GM12892 (cell line): ENCODE measurements at regions not wholly inside any gene's neighbourhood (a gene's known extent, or its start where the extent isn't known, plus 50 kb on each side); places are given as distances from the start of the nearest gene placed in this dataset.

Source experiments
- POLR2A ChIP-seq: IDR thresholded peaks from 2 replicates; pipeline ENCODE4 v1.6.1; 2011; ENCODE audit warnings: low read depth, low read length, control low read depth
- POLR2AphosphoS5 ChIP-seq: IDR thresholded peaks from 2 replicates; pipeline ENCODE4 v1.6.1; 2011; ENCODE audit warnings: low read depth, low read length, control low read depth

GRCh38 chr14:66046591-66046990 lies 439.6 kb upstream of the CCDC196 start:
- TF ChIP-seq POLR2A (no peak), POLR2AphosphoS5 (no peak)
